Activated naive CD8-positive, alpha-beta T cell treated with anti-CD3 and anti-CD28 coated beads, Interleukin-2, amount 10 ng/mL, durations not matched to agents 7 days and 5 days (primary cell): ENCODE measurements at regions not wholly inside any gene's neighbourhood (a gene's known extent, or its start where the extent isn't known, plus 50 kb on each side); places are given as distances from the start of the nearest gene placed in this dataset.

Experiments
- ATAC-seq: fragments of 150-1000 bp; cut with Tn5 transposase; one replicate; pipeline ENCODE4 v1.10.0; 2021; ENCODE audit warnings: low read depth, moderate library complexity
- POLR2A ChIA-PET: fragments of 350-600 bp; sonication (Branson Sonifier 250); formaldehyde crosslinking; loops from one replicate; lab custom pipeline; 2021; ENCODE audit warnings: antibody characterized with exemption; lab: Charles Lee
- DNase-seq: peaks from one replicate; pipeline ENCODE4 v3.0.0; 2021
- H3K27ac Mint-ChIP-seq: one replicate; pipeline ENCODE4 v1.8.0; 2022; ENCODE audit warnings: mild to moderate bottlenecking, mixed read lengths
- H3K27me3 Mint-ChIP-seq: one replicate; pipeline ENCODE4 v1.8.0; 2022; ENCODE audit warnings: mild to moderate bottlenecking, moderate library complexity, mixed read lengths
- H3K36me3 Mint-ChIP-seq: one replicate; pipeline ENCODE4 v1.8.0; 2021; ENCODE audit warnings: mild to moderate bottlenecking, mixed read lengths
- H3K4me1 Mint-ChIP-seq: one replicate; pipeline ENCODE4 v1.8.0; 2021; ENCODE audit warnings: mixed read lengths
- H3K4me3 Mint-ChIP-seq: one replicate; pipeline ENCODE4 v1.8.0; 2022; ENCODE audit warnings: mild to moderate bottlenecking, moderate library complexity, mixed read lengths
- H3K9me3 Mint-ChIP-seq: one replicate; pipeline ENCODE4 v1.8.0; 2021; ENCODE audit warnings: mixed read lengths

GRCh38 chr6:22621701-22622100 is 52.3 kb downstream of the HDGFL1 start:
- Mint-ChIP-seq H3K4me1 (no peaks in the 10 kb centered on the region), H3K36me3 (no peaks in the 10 kb centered on the region), H3K27me3 (no peaks in the 10 kb centered on the region), H3K4me3 (no peak overlapping the region), H3K9me3 (no peaks in the 10 kb centered on the region), H3K27ac (no peak overlapping the region)
- POLR2A ChIA-PET = no interaction called here
- ATAC-seq (no peak), DNase-seq (no peak)

GRCh38 chr6:22622351-22622750 is 53.0 kb downstream of the HDGFL1 start:
- POLR2A ChIA-PET = no interaction called here
- no peak overlapping the region for H3K4me3 Mint-ChIP-seq

DNA sequence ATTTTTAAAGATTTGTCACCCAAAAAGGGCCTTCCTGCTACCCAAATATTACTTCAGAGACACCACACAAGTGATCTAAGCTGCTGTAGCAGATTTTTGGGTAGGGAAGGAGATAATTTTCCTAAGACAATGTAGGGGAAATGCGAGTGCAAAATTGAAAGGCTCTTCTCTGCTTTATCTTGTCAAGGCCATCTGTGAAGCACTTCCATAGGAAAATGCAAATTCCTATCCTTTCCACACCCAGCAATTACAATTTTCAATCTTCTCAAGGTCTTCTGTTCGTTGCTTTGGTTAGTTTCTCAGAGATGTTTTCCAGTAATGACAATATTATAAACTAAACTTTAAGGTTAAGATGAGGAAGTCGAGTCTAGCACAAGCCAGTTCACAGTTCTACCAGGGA is 53.4 kb downstream of the HDGFL1 start:
- POLR2A ChIA-PET = no interaction called here
- DNase-seq (no peak), ATAC-seq (no peak)
- H3K36me3 Mint-ChIP-seq = no peaks in the 10 kb centered on the region
- no peaks in the 10 kb centered on the region for H3K4me1 Mint-ChIP-seq
- no peak overlapping the region for H3K4me3 Mint-ChIP-seq
- no peaks in the 10 kb centered on the region for H3K27me3 Mint-ChIP-seq
- peaks cover 6% of the 10 kb centered on the region for H3K9me3 Mint-ChIP-seq
- H3K27ac Mint-ChIP-seq = no peak overlapping the region

More at GRCh38 chr6:22622351-22622750, 53.0 kb downstream of the HDGFL1 start:
- Mint-ChIP-seq H3K27ac (no peak overlapping the region), H3K36me3 (no peaks in the 10 kb centered on the region), H3K9me3 (peaks cover 4% of the 10 kb centered on the region), H3K4me1 (no peaks in the 10 kb centered on the region), H3K27me3 (no peaks in the 10 kb centered on the region)
- ATAC-seq (no peak), DNase-seq (no peak)

GRCh38 chr6:22627644-22628043 is 58.3 kb downstream of the HDGFL1 start:
- DNase-seq (no peak), ATAC-seq (no peak)
- Mint-ChIP-seq H3K9me3 (peaks cover 10% of the 10 kb centered on the region), H3K27me3 (no peaks in the 10 kb centered on the region), H3K4me1 (no peaks in the 10 kb centered on the region), H3K27ac (no peak overlapping the region), H3K4me3 (no peak overlapping the region), H3K36me3 (no peaks in the 10 kb centered on the region)
- POLR2A ChIA-PET = no interaction called here

- no peak overlapping the region for H3K4me3 Mint-ChIP-seq
- H3K27me3 Mint-ChIP-seq = no peaks in the 10 kb centered on the region
- H3K4me1 Mint-ChIP-seq = no peaks in the 10 kb centered on the region
- no peak for ATAC-seq
- peaks cover 10% of the 10 kb centered on the region for H3K9me3 Mint-ChIP-seq
- POLR2A ChIA-PET = no interaction called here
- no peaks in the 10 kb centered on the region for H3K36me3 Mint-ChIP-seq
- no peak for DNase-seq
- no peak overlapping the region for H3K27ac Mint-ChIP-seq
These were observed 61.7 kb downstream of the HDGFL1 start for GRCh38 chr6:22631091-22631490.

- no peak overlapping the region for H3K27ac Mint-ChIP-seq
- H3K4me3 Mint-ChIP-seq = no peak overlapping the region
- DNase-seq (no peak), ATAC-seq (no peak)
- no peaks in the 10 kb centered on the region for H3K27me3 Mint-ChIP-seq
- POLR2A ChIA-PET = no interaction called here
- peaks cover 4% of the 10 kb centered on the region for H3K9me3 Mint-ChIP-seq
- H3K36me3 Mint-ChIP-seq = no peaks in the 10 kb centered on the region
- H3K4me1 Mint-ChIP-seq = no peaks in the 10 kb centered on the region
These were observed 63.3 kb downstream of the HDGFL1 start for GRCh38 chr6:22632581-22633145.

- DNase-seq (no peak), ATAC-seq (no peak)
- Mint-ChIP-seq H3K4me1 (no peaks in the 10 kb centered on the region), H3K4me3 (no peak overlapping the region), H3K9me3 (no peaks in the 10 kb centered on the region), H3K27me3 (no peaks in the 10 kb centered on the region), H3K36me3 (no peaks in the 10 kb centered on the region), H3K27ac (no peak overlapping the region)
- POLR2A ChIA-PET = no interaction called here
These were observed 67.1 kb downstream of the HDGFL1 start for GRCh38 chr6:22636452-22636851.

DNA sequence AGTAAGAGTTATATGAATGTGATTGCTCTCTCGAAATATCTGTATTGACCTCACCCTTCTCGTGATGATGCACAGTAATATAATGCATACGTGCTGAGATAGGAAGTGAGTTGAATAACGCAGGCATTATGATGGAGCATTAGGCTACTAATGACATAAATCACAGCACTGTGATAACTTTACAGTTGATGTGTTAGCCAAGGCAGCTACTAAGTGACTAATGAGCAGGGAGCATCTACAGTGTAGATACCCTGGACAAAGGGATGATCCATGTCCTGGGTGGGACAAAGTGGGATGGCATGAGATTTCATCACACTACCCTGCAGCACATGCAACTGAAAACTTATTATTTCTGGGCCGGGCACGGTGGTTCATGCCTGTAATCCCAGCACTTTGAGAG is 68.4 kb downstream of the HDGFL1 start:
- Mint-ChIP-seq H3K4me3 (no peak overlapping the region), H3K27me3 (no peaks in the 10 kb centered on the region), H3K9me3 (no peaks in the 10 kb centered on the region), H3K36me3 (no peaks in the 10 kb centered on the region), H3K27ac (no peak overlapping the region), H3K4me1 (no peaks in the 10 kb centered on the region)
- POLR2A ChIA-PET = no interaction called here
- no peak for ATAC-seq
- DNase-seq = no peak

- no peaks in the 10 kb centered on the region for H3K27me3 Mint-ChIP-seq
- no peaks in the 10 kb centered on the region for H3K36me3 Mint-ChIP-seq
- no peak overlapping the region for H3K27ac Mint-ChIP-seq
- POLR2A ChIA-PET = no interaction called here
- no peaks in the 10 kb centered on the region for H3K9me3 Mint-ChIP-seq
- DNase-seq (no peak), ATAC-seq (no peak)
- no peaks in the 10 kb centered on the region for H3K4me1 Mint-ChIP-seq
- no peak overlapping the region for H3K4me3 Mint-ChIP-seq
These were observed 69.0 kb downstream of the HDGFL1 start for GRCh38 chr6:22638320-22638719.

DNA sequence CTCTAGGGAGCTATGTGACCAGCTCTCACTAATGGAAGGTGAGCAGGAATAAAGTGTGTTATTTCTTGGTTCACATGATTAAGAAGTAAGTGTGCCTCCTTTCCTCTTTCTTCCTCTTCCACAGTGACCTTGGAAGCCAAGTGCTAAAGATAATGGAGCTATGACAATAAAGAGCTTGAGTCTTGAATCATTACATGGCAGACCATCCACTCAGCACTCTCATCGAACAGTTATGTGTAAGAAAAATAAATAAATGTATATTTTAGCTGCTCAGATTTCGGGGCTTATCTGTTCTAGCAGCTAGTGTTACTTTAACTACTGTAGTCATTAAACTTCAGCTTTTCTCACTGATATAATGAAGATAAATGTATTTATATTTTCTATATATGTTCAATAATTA is 72.9 kb downstream of the HDGFL1 start:
- POLR2A ChIA-PET = no interaction called here
- Mint-ChIP-seq H3K36me3 (no peaks in the 10 kb centered on the region), H3K9me3 (no peaks in the 10 kb centered on the region), H3K27me3 (no peaks in the 10 kb centered on the region), H3K27ac (no peak overlapping the region), H3K4me3 (no peak overlapping the region), H3K4me1 (no peaks in the 10 kb centered on the region)
- ATAC-seq (no peak), DNase-seq (no peak)

DNA sequence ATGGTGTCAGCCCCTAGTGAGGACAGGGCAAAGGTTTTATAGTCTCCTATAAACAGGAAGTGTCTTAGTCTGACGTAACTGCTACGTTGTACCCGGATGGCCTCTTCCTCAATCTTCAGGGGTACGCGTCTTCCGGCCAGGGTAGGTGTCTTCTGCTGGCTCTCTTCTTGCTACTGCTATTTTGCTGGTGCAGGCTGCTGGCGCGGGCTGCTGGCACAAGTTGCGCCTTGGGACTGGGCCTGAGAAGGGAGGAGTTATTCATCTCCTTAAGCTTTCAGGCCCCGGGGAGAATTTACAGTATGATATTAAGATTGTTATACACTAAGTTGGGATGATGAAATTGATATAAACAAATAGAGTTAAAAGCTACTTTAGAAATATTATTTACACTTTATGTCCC is 74.4 kb downstream of the HDGFL1 start:
- Mint-ChIP-seq H3K36me3 (no peaks in the 10 kb centered on the region), H3K4me3 (no peak overlapping the region), H3K9me3 (no peaks in the 10 kb centered on the region), H3K27me3 (no peaks in the 10 kb centered on the region), H3K4me1 (no peaks in the 10 kb centered on the region), H3K27ac (no peak overlapping the region)
- POLR2A ChIA-PET = no interaction called here
- no peak for DNase-seq
- no peak for ATAC-seq

DNA sequence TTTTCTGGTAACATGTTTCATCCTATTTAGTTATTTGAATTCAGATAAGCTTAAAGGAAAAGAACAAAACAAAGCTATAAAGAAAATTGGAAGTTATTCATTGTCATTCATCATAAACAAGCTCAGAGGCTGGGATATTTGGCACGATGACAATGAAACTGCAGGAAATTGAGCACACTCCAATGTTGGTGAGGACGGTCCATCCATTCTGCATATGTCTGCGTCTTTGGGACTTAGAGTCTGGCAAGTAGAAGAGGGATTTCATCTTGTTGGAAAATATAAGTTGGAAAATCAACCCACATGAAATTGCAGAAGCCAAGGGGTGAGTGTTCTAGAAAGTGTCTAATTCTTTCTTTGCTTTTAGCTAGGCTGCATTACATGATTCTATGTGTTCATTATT is 78.4 kb downstream of the HDGFL1 start:
- no peak overlapping the region for H3K27ac Mint-ChIP-seq
- POLR2A ChIA-PET = no interaction called here
- no peaks in the 10 kb centered on the region for H3K36me3 Mint-ChIP-seq
- ATAC-seq (no peak), DNase-seq (no peak)
- no peak overlapping the region for H3K4me3 Mint-ChIP-seq
- H3K4me1 Mint-ChIP-seq = no peaks in the 10 kb centered on the region
- no peaks in the 10 kb centered on the region for H3K27me3 Mint-ChIP-seq
- no peaks in the 10 kb centered on the region for H3K9me3 Mint-ChIP-seq

DNA sequence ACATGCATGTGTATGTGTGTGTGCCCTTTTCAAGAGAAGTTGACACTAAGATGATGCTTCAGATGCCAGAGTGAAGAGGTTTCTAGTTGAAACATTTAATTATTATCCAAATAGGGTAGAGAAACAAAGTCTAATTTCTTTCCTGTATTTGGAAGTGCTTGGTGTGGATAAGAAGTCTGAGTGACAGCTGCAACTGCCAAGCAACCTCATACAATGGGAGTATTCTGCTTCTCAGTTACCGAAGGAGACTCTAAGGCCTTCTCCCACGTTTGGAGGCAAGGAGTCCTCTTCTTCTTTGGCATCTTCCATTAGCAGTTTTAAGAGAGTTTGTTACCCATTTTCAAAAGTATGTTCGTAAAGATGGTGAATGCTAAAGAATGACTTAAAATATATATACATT is 82.4 kb downstream of the HDGFL1 start:
- H3K36me3 Mint-ChIP-seq = no peaks in the 10 kb centered on the region
- no peak overlapping the region for H3K4me3 Mint-ChIP-seq
- H3K9me3 Mint-ChIP-seq = no peaks in the 10 kb centered on the region
- H3K4me1 Mint-ChIP-seq = no peaks in the 10 kb centered on the region
- ATAC-seq (no peak), DNase-seq (no peak)
- POLR2A ChIA-PET = no interaction called here
- H3K27ac Mint-ChIP-seq = no peak overlapping the region
- H3K27me3 Mint-ChIP-seq = no peaks in the 10 kb centered on the region

DNA sequence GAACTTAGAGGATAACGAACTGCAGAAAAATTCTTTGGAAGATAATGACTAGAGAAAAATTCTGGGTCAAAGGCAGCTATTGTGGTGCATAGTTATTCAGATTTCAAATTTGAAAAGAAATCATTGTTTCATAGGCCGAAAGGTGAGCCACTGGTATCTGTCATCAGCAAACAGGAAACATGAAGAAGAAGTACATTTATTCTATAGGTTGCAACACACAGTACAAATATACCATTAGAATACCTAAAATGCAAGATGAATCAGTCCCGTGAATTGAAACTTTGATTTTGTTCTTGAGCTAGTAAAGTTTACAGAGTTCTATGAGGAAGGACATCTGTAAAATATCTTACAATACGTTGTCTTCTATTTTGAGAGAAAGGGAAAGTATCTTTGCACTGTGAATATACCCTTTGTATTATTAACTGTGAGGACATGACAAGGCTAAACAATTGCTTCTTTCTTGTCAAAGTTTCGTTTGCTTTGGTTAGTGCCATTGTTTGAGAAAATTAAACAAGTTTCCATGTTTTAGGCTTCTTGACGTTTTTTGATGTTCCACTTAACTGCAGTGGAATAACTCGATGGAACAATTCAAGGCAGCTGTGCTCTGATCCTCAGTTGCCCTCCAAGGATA is 84.7 kb downstream of the HDGFL1 start:
- ATAC-seq (no peak), DNase-seq (no peak)
- POLR2A ChIA-PET = no interaction called here
- Mint-ChIP-seq H3K27ac (no peak overlapping the region), H3K4me1 (no peaks in the 10 kb centered on the region), H3K36me3 (no peaks in the 10 kb centered on the region), H3K9me3 (no peaks in the 10 kb centered on the region), H3K27me3 (no peaks in the 10 kb centered on the region), H3K4me3 (no peak overlapping the region)
